HG02884 (cell line): ENCODE measurements at regions not wholly inside any gene's neighbourhood (a gene's known extent, or its start where the extent isn't known, plus 50 kb on each side); places are given as distances from the start of the nearest gene placed in this dataset.
"Not testable (repeated sequence)": the region's sequence is repeated elsewhere in the genome, so short reads cannot be mapped to it uniquely, and the experiment has no call there.

Experiments used
- ATAC-seq: cut with Tn5 transposase; IDR thresholded peaks from one replicate; pipeline ENCODE4 v1.9.1; 2021; ENCODE audit warnings: mild to moderate bottlenecking, moderate library complexity; ENCODE audit not compliant: unreplicated experiment

DNA sequence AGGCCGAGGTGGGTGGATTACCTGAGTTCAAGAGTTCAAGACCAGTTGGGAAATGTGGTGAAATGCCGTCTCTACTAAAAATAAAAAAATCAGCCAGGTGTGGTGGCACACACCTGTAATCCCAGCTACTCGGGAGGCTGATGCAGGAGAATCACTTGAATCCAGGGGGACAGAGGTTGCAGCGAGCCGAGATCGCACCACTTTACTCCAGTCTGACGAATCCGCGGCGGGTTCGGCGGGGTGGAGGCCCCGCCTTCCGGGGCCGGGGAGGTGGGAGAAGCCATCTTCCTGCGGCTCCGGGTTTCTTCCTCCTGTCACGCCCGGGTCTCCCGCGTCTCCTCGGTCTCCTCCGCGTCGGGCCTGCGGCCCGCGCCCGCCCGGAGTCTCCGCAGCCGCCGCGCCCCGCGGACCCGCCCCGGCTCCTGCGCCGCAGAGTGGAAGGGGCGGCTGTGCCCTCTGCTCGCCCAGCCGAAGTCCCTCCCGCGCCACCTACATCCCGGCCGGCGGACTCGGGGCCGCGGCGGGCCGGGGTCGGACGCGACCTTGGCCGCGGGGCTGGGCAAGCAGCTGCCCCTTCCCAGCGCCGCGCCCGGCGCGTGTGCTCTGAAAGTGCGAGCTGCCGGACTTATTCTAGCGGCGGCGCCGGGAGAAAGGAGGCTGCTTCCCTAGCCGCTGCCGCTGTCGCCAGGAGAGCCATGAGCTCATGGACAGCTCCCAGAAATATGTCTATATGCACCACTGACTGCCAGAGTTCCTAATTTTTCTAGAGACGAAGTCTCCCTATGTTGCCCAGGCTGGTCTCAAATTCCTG is 97.2 kb downstream of the LAT start:
- ATAC-seq, result peak; percentile 48

DNA sequence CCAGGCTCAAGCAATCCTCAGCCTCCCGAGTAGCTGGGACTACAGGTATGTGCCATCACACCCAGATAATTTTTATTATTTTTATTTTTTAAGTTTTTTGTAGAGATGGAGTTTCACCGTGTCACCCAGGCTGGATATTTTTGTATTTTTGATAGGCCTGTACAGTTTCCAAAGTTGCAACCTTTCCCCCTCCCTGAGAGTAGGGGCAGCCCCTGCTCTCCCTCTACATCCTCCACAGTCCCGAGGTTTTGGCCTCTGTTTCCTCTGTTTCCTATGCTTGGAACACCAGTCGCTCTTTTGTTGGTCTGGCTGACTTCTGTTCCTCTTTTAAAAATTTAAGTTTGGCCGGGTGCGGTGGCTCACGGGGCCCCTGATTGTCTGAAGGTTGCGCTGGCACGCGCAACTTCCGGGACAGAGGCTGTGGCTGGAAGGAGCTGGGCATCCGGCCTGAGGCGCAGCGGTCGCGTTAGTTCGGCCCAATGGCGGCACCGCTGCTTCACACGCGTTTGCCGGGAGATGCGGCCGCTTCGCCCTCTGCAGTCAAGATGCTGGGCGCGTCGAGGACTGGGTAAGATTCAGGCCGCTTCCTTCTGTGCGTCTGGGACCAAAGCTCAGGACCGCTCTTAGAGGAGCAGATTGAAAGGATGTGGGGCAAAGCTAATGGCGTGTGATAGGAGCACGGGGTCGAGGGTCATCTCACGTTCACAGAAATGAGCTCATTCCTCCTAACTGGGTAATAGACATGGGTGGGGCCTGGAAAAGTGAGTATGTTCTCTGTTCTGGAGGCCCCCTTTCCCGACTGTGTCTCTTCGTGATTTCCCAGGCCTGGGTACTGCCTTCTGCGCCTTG is 89.9 kb downstream of the LAT start:
- ATAC-seq, result not testable (repeated sequence)

DNA sequence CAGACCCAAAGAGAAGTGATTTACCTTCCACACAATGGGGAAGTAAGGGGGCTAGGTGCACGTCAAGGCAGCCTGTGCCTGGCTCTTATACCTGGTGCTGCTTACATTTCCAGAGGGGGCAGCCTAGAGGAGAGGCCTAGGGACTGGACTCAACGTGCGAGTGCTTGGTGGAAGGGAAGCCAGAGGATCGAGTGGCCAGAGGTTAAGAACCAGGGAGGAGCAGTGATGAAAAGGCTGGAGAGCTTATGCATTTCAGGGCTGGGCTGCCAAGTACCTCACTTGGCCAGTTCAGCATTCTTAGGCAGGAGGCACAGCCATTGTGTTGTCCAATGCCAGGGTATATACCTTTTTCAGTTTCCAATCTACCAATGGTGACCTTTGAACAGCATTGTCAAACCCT is 77.4 kb downstream of the LAT start:
- not testable (repeated sequence) for ATAC-seq

DNA sequence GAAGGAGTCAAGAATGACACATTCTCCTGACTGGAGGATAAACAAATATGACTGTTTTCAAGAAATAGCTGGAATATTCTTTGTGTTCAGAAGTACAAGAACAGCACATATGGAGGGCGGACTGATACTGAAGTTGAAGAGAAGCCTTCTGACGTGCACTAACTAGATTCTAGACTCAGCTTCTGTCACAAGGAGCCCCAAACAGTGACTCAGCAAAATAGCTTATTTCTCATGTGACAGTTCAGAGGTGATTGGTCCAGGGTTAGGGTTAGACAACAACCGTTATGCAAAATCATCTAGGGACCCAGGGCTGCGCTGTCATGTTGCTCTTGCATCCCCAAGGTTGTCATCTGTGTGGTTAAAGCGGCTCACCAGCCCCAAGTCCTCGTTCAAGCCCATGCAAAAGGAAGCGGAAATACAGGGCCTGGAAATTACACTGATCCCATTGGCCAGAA is 76.6 kb downstream of the LAT start:
- ATAC-seq, result not testable (repeated sequence)

DNA sequence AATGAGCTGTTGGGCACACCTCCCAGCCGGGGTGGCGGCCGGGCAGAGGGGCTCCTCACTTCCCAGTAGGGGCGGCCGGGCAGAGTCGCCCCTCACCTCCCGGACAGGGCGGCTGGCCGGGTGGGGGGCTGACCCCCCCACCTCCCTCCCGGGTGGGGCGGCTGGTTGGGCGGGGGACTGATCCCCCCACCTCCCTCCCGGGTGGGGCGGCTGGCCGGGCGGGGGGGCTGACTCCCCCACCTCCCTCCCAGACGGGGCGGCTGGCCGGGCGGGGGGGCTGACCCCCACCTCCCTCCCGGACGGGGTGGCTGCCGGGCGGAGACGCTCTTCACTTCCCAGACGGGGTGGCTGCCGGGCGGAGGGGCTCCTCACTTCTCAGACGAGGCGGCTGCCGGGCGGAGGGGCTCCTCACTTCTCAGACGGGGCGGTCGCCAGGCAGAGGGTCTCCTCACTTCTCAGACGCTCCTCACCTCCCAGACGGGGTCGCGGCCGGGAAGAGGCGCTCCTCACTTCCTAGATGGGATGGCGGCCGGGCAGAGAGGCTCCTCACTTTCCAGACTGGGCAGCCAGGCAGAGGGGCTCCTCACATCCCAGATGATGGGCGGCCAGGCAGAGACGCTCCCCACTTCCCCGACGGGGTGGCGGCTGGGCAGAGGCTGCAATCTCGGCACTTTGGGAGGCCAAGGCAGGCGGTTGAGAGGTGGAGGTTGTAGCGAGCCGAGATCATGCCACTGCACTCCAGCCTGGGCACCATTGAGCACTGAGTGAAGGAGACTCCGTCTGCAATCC is 75.4 kb downstream of the LAT start:
- ATAC-seq, result not testable (repeated sequence)

DNA sequence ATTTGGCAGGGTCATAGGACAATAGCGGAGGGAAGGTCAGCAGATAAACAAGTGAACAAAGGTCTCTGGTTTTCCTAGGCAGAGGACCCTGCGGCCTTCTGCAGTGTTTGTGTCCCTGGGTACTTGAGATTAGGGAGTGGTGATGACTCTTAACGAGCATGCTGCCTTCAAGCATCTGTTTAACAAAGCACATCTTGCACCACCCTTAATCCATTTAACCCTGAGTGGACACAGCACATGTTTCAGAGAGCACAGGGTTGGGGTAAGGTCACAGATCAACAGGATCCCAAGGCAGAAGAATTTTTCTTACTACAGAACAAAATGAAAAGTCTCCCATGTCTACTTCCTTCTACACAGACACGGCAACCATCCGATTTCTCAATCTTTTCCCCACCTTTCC is 74.7 kb downstream of the LAT start:
- not testable (repeated sequence) for ATAC-seq
